NCI-H2171 (cell line): ENCODE measurements at regions not wholly inside any gene's neighbourhood (a gene's known extent, or its start where the extent isn't known, plus 50 kb on each side); places are given as distances from the start of the nearest gene placed in this dataset.

Source experiments
- DNase-seq: peaks from one replicate; lab custom pipeline; 2025; lab: John Stamatoyannopoulos, UW

DNA sequence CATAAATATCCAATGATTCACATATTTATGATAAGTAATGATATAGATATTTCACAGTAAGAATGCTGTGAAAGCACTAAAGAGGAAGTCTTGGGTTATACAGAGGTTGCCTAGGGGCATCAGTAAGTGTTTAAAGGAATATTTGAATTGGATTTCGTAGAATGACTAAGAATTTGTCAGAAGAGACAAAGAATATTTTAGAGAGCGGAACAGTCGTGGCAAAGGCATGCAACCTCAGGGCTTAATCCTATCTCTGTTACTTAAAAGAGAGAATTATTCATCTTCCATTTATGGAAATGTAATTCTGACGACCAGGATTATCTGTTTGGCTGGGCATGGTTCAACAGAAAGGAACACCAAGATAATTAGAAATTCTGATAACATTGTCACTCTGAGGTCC is 171.9 kb upstream of the NR5A2 start:
- no peak for DNase-seq

DNA sequence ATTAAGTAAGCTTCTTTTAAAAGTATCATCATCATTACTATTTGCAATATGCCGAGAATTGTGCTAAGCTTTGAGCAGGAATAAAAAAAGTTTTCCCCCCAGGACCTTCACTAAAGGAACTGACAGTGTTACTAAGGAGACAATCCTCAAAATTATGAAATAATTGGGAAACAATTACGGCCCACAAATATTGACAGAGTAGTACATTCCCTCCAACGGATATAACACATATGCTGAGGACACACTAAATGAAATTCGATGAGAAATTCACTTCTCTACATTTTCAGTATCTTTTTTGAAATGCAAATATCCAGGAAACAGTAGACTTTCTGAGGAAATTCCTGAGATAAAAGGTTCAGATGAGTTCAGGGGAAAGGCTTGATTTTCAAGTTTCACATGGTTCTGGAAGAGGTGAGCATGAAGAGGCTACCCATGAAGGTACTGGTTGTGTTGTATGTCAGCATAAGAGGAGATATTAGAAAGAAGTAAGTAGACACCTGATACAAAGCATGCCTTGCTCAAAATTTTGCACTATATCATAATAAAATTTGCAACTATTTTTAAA is 171.2 kb upstream of the NR5A2 start:
- no peak for DNase-seq

GRCh38 chr1:199857108-199857507 is 170.4 kb upstream of the NR5A2 start:
- DNase-seq: no peak

DNA sequence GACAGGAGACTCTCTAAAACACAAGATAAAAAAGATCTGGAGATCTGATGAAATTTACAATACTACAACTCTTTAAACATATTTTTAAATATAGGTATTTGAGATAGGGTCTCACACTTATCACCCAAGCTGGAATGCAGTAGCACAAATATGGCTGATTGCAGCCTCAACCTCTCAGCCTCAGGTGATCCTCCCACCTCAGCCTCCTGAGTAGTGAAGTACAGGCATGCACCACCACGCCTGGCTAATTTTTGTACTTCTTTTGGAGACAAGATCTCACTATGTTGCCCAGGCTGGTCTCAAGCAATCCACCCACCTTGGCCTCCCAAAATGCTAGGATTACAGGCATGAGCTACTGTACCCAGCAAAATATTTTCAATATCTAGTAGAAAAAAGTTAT is 170.0 kb upstream of the NR5A2 start:
- no peak for DNase-seq

DNA sequence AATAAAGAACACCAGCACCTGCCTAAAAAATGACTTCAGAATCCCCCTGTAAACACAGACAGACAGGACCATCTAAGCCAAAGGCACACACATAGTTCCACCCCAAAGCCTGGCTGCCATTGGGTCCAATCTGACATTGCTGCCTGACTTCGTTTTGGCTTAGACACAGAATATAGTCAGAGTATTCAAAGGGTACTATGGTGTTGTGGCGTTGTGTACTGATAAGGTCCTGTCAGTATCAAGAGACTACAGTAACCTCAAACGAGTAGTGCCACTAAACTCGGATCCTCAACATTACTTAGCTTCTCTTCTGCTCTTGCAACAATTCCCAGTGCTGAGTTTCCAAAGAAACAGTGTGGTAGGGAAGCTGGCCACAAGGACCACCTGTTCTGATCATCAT is 169.3 kb upstream of the NR5A2 start:
- DNase-seq: no peak

GRCh38 chr1:199858856-199859255 is 168.7 kb upstream of the NR5A2 start:
- DNase-seq: no peak

- no peak for DNase-seq
These were observed 168.0 kb upstream of the NR5A2 start for GRCh38 chr1:199859491-199859933.

- DNase-seq: no peak
These were observed 166.3 kb upstream of the NR5A2 start for GRCh38 chr1:199861020-199861795.

GRCh38 chr1:199862047-199862446 is 165.5 kb upstream of the NR5A2 start:
- DNase-seq: no peak

- DNase-seq: no peak
These were observed 161.3 kb upstream of the NR5A2 start for GRCh38 chr1:199866210-199866617.

- DNase-seq: no peak
These were observed 159.9 kb upstream of the NR5A2 start for GRCh38 chr1:199867601-199868000.

- DNase-seq: no peak
These were observed 158.7 kb upstream of the NR5A2 start for GRCh38 chr1:199868777-199869176.

- no peak for DNase-seq
These were observed 152.2 kb upstream of the NR5A2 start for GRCh38 chr1:199875337-199875736.

DNA sequence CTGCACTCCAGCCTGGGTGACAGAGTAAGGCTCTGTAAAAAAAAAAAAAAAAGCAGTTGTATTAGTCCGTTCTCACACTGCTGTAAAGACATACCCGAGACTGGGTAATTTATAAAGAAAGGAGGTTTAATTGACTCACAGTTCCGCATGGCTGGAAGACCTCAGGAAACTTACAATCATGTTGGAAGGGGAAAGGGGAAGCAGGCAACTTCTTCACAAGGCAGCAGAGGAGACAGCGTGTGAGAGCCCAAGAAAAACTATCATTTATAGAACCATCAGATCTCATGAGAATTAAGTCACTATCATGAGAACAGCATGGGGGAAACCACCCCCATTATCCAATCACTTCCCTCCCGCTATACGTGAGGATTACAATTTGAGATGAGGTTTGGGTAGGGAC is 151.7 kb upstream of the NR5A2 start:
- DNase-seq: no peak

DNA sequence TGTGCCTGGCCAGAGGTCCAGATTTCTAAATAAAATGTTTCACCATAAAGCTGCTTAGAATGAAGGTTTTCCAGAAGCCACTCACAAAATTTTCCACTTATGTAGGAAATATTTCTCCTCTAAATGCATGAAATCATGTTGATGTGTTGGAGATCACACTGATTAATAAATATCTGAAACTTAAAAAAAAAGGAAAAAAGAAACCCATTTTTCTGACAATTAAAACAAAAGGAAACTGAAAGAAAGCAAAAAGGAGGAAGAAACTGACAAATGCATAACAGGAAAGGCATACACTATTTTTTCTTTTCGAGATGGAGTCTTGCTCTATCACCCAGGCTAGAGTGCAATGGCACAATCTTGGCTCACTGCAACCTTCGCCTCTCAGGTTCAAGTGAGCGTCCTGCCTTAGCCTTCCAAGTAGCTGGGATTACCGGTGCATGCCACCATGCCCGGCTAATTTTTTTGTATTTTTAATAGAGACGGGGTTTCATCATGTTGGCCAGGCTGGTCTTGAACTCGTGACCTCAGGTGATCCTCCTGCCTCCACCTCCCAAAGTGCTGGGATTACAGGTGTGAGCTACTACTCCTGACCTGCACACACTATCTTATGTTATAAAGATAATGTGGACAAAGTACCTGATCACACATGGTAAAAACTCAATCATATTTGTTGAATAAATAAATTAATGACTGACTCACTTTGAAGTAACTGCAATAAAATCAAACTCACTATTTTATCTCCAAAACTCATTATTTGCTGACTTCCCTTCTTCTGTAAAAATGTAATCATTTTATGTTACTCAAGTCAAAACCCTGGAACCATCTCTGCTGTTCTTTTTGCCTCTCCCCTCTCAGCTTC is 149.8 kb upstream of the NR5A2 start:
- no peak for DNase-seq

- DNase-seq: no peak
These were observed 148.7 kb upstream of the NR5A2 start for GRCh38 chr1:199878823-199879222.

DNA sequence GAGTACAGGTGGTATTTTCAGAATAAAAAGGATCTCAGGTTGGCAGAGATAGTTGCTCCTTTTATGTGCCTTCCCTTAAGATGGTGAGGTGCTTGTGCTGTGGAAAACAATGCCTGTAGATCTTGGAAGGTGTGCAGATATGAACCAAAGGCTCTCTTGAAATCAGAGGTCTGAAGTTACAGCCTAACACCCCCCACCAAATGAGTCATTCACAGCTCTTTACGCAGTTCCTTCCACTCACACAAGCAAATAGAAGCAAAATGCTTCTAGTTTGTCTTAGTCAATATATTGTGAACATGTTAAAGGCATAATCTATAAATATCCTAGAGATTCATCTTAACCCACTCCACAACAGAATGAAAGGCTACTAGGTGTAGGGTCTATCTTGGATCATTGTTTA is 128.9 kb upstream of the NR5A2 start:
- no peak for DNase-seq

- no peak for DNase-seq
These were observed 126.2 kb upstream of the NR5A2 start for GRCh38 chr1:199901341-199901740.

- DNase-seq: no peak
These were observed 120.1 kb upstream of the NR5A2 start for GRCh38 chr1:199907361-199907760.

DNA sequence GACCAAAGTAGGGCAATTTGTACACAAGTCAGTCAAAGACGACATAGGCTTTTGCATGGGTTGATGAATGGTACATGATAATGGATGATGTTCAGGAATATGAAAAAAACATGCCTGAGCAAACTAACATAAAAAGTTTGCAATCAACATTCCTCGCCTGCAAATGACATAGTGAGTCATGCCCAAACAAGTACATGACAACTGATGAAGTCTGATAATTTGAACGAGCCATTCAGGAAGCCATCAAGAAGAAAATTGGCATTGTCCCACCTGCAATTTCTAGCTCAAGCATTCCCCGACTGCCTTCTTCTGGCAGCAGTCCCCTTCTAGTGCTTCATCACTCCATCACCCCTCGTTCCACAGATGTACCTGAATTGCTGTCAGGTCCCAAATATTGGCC is 118.4 kb upstream of the NR5A2 start:
- DNase-seq: no peak

DNA sequence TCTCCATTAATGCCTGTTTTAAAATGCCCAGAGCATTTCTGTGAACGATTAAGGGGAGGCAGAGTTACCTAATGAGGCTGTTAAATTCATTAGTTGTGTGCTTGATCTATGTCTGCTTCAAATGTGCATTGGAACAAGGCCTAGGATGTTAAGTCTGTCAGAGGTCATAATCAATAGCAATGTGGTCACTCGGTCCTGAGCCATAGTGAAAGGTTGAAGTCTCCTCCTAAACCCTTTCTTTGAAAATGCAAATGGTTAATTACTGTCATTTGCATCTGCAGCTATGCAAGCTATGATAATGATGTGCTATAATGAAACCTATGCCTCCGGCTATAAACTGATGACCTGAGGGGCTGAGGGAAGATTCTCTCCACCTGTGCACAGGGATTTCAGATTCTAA is 114.2 kb upstream of the NR5A2 start:
- no peak for DNase-seq

GRCh38 chr1:199914546-199914945 is 113.0 kb upstream of the NR5A2 start:
- no peak for DNase-seq

DNA sequence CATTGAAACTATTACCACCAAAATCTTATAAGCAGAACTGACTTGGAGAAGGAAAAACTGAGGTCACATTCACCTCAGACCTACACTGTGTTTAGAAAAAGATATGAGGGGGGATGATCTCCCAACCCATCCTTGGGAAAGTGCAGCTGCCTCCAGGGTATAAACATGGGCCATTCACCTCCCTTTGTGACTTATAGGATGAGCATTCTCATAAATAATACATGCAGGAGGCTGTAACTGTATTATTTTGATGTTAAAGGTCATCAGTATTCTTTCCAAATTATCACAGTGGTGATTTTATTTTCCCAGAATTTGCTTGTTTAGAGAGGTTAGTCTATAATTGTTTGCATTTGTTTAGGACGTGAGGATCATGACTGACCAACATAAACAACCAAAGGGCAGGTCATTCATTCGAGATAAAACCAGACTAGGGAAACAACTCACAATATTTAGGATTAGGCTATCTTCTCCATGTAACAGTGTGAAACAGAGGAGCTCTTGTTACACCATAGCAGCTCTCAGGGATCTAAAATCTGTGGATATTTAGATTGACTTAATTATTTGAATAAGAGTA is 109.2 kb upstream of the NR5A2 start:
- no peak for DNase-seq
